HUDEP-2 (cell line): ENCODE measurements at regions not wholly inside any gene's neighbourhood (a gene's known extent, or its start where the extent isn't known, plus 50 kb on each side); places are given as distances from the start of the nearest gene placed in this dataset.
"Not testable (repeated sequence)": the region's sequence is repeated elsewhere in the genome, so short reads cannot be mapped to it uniquely, and the experiment has no call there.

ENCODE experiments used
- DNase-seq, 76 experiments: peaks; one replicate each; lab custom pipeline; 2025; ENCODE audit not compliant: unreplicated experiment in 76 of 76; lab: John Stamatoyannopoulos, UW

DNA sequence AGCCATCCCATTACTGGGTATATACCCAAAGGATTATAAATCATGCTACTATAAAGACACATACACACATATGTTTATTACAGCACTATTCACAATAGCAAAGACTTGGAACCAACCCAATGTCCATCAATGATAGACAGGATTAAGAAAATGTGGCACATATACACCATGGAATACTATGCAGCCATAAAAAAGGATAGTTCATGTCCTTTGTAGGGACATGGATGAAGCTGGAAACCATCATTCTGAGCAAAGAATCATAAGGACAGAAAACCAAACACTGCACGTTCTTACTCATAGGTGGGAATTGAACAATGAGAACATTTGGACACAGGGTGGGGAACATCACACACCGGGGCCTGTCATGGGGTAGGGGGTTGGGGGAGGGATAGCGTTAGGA lies 60.3 kb upstream of the NMU start:
- DNase-seq = not testable (repeated sequence)

DNA sequence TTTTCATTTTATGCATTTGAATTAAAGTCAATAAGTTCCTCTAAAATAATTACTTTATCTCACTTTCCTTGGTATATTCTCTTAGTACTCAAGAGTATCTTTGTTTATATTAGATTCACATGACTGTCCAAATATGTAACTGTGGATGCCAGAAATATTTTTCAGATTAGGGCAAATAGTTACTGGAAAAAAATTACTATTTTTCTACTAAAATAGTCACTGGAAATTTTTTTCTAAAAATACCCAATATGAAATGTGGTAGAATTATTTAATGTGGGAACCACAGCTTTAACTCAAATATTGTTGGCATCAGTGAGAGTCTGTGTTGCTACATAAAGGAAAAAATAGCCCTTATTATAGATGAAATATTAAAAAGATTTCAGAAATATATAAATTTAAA lies 70.4 kb upstream of the NMU start:
- DNase-seq = no peak

DNA sequence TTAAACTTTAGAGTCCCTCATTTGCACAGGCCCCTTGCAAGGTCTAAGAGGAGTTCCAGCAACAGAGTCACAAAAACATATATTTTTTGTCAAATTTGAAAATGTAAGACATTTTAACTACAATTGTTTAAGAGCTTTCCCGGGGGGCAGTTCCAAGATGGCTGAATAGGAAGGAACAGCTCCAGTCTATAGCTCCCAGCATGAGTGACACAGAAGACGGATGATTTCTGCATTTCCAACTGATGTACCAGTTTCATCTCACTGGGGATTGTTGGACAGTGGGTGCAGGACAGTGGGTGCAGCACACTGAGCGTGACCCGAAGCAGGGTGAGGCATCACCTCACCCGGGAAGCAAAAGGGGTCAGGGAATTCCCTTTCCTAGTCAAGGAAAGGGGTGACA lies 71.4 kb upstream of the NMU start:
- no peak for DNase-seq

DNA sequence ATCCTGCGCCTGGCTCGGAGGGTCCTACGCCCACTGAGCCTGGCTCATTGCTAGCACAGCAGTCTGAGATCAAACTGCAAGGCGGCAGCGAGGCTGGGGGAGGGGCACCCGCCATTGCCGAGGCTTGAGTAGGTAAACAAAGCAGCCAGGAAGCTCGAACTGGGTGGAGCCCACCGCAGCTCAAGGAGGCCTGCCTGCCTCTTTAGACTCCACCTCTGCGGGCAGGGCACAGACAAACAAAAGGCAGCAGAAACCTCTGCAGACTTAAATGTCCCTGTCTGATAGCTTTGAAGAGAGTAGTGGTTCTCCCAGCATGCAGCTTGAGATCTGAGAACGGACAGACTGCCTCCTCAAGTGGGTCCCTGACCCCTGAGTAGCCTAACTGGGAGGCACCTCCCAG lies 71.9 kb upstream of the NMU start:
- not testable (repeated sequence) for DNase-seq

DNA sequence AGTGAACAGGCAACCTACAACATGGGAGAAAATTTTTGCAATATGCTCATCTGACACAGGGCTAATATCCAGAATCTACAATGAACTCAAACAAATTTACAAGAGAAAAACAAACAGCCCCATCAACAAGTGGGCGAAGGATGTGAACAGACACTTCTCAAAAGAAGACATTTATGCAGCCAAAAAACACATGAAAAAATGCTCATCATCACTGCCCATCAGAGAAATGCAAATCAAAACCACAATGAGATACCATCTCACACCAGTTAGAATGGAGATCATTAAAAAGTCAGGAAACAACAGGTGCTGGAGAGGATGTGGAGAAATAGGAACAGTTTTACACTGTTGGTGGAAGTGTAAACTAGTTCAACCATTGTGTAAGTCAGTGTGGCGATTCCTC lies 76.7 kb upstream of the NMU start:
- DNase-seq = not testable (repeated sequence)

DNA sequence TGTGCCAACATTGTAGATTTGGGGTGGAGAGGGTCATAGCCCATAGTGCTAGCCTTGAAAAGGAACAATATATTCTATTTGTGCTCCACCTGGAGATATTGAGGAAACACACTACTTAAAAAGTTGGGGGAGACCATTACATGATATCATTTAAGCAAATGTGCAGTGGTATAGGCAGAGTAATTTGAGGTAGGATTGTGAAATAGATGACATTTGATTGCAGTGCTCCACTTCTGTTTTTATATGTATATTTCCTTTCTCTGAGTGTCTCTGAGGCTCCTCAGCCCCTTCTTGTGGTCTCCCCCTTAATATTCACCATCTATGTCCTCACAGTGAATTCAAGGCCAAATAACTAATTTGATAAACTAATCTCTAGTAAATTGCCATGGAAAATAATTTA lies 85.6 kb upstream of the NMU start:
- DNase-seq = no peak

DNA sequence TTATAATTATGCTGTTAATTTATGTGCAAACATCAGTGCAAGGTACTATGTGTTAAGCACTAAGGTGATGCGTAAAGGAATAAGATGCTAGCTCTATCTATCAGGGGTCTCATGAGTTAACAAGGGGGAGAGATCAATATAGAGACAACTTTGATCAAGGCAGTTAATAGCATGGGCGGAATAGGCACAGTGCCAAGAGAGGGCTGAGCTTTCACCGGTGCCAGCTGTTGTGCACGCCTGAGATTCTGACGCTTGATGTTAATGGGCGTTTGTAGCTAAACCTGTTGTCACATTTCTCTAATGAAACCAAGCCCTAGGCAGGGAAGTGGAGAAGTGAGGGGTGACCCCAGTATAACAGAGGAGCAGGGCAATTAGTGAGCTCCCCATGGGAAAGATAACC lies 86.0 kb upstream of the NMU start:
- peak in 10 of 76 experiments; percentile 0 to 13 (median 6) for DNase-seq

DNA sequence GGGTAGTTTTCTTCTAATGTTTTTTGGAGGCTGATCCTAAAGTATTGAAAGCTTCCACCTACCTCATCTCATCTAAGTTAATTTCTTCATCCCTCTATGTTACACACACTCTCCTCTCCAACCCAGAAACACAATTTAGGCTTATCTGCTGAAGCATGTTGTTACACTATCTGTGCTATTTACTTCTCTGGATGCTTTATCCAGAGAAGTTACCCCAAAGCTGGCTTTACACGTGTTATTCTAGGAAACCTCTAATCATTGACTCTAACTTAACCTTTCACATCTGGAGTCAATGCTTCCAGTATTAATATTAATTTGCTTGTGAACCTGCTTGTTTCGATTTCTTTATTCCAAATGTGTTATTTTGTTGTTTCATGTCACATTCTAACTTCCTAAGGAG lies 87.3 kb upstream of the NMU start:
- peak in 1 of 76 experiments; percentile 5 for DNase-seq

DNA sequence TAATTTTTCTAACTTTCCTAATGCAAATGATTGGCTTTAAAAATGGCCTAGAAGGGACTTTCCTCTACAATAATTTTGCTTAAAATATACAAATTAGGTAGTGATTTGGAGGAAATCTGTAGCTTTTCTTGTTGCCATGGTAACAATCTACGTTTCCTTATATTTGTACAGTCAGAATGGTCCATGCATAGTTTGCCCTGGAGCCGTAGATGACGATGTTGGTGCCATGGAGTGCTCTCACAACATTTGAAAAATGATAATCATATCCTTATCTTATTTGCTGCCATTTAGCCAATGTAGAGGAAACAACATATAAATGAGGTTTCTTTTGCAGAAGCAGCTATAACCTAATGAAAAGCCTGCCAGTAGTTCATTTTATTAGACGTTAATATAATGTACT lies 89.0 kb upstream of the NMU start:
- no peak for DNase-seq

DNA sequence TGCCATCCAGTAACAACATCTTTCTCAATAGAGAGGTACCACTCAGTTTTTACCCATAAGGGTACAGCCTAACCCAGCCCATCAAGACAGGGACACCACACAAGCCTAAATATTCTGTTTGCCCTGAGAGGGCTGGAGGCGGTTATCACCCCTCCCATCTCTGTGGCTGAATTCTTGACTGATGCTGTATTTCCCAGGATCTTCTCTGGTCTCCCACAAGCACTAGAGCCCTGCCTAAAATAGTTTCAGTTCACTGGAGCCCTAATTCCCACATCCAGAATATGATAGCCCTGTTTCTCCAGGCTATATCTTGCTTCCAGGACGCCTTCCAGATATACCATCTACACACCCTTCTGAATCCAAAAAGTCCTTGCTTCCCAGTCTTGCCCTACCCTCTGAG lies 91.6 kb upstream of the NMU start:
- DNase-seq = no peak

DNA sequence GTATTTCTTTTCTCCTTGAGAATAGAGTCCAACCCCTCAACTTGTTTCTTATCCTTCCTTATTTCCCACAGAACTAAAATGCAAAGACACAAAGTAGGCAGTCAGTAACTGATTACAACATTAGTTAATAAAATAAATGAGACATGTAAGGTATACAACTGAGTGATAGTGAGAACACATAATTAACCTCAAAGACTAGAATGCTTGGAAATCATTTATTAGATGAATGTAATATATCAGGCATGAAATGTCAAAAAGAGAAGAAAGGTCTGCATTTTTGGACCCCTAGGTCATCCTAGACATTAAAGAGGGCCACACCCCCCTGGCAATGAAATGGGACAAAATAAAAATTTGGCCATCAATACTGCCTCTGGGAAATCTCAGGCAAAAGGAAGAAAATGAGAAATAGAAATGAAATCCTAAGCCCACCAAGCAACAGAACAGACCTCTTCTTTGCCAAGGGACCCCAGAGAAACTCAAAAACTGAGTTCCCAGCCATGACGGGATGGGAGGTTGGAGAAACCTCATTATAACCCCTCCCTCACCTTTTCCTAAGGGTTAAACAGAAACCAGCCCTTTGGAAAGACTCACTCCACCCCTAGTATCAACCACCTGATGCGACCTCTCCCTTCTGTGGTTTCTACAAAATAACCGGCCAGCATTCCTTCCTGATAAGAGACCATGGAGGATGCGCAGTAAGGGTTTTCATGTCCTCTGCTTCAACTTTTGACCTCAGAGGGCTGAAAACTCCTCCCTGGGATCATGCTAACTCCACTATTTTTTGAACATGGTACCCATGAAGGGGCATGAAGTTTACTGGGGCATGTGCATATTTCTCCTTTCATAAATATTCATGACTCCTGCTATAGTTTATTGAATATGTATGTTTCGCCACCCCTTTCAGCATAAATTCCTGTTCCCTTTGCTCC lies 90.0 kb upstream of the EXOC1L start:
- peak in 71 of 76 experiments; percentile 4 to 88 (median 57) for DNase-seq

DNA sequence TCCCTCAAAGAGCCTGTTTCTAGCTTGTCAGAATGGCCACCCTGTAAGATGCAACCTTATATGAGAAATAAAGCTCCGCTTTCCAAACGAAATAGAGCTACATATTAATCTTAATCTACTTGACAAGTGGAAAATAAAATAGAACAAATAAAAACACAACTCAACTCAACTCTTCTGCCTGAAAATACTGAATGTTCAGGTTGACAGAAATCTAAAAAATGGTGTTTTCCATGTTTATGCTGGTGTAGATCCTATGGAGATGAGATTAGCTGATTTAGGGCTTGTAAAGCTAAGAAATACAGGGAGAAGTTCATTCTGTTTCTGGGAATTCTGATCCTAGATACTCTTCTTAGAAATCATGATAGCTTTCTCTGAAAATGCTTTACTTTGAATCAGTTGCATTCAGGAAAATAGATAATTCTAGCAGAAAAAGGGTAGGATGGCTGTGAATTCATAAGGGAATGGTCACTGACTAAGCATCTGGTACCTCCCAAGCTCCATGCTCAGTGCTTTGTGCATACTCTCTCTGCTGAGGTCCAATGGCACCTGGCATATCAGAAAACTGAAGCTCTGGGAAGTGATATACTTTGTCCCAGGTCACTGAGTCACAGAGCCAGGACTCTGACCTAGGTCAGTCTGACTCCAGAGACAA lies 89.2 kb upstream of the EXOC1L start:
- peak in 12 of 76 experiments; percentile 2 to 51 (median 24) for DNase-seq

DNA sequence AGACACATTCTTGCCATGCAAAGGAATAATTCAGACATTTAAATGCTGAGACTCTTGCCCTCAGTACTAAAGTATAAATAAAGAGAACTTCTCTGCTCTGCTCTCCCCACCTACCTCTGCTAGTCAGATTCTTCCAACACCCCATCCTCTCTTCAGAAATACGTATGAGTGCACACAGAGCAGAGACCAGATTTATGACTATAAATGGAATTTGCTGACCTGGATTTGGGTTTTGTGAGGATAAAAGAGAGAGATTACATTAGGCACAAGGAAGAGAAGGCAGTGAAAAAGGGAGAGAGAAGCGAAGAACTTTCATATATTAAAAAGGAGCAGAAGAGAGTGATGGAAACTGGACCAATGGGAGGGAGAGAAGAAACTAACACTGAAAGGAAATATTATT lies 87.6 kb upstream of the EXOC1L start:
- no peak for DNase-seq

DNA sequence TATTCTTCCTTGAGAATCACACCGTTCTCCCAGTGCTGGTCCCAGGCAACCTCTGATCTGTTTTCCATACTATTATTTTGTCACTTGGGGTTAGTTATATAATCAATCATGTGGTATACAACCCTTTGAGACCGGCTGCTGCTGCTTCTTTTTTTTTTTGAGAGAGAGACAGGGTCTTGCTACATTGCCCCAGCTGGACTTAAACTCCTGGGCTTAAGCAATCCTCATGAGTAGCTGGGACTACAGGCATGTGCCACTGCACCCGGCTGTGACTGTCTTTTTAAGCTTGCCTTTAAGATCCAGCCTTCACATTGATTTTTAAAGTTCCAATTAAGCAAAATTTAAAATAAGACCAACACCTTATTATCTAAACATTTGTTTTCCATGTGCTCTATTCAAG lies 86.7 kb upstream of the EXOC1L start:
- no peak for DNase-seq

DNA sequence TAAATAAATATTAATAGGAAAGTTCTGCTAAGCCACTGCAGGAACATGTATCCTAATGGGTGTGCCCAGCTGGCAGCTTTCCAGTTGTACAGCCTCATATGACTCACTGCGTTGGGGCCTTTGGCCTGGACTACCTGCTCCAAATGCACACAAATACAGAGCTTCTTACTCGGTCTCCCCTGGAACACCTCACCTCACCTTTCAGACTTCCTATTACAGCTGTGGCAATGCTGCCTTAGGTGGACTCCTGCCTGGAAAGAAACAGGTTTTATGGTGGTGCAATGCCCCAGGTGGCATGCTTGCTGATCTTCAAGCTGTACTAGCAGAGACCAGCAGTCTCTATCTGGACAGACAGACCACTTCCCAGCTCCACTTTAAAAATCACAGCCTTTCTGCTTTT lies 85.7 kb upstream of the EXOC1L start:
- peak in 74 of 76 experiments; percentile 12 to 89 (median 74) for DNase-seq

DNA sequence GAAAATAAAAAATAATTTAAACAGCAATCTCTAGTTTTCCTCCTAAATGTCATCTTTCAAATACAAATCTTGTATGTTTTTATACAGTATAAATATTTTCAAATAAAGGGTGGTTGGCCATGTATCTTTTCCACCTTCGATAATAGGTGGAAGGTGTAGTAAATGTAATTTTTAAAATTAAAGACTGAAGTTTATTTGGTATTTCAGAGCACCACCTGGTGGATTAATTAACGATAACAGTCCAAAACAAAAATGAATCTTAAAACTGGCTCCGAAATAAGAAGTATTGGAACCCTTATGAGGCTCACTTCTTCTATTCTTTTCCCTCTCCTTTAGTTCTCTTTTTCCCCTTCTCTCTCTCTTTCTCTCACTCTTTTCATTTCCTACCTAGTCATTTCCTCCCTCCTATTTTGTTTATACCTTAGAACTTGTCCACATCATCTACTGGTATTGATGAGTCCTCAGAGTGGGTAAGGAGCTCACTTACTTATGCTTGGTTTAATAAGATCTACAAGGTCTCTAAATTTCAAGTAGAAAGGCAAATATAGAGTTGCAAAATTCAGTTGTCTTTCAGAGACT lies 82.9 kb upstream of the EXOC1L start:
- peak in 10 of 76 experiments; percentile 1 to 21 (median 7) for DNase-seq

DNA sequence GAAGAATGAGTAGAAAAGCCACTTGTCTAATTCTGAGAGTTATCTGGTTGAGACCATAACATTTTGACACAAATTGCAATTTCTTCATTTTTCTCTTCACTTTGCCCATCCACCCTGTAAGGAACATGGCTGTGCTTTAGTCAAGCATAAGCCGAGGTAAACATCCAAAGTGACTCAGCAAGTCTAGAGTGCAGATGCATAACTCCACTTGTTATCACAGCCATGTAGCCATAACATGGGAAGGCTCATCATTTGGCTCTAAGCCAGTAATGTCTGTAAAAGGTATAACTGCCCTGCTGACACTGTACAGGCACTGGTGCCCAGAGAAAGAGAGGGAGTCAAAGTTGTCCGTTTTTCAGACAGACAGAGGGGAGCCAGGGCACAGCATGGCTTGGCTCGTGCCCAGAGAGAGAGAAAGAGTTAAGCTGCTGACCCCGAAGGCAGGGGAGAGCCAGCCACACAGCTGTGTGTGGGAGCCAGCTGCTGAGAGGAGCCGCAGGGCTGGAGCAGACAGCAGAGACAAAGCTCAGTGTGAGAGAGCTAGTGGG lies 76.9 kb upstream of the EXOC1L start:
- DNase-seq = peak in 17 of 76 experiments; percentile 2 to 49 (median 21)

DNA sequence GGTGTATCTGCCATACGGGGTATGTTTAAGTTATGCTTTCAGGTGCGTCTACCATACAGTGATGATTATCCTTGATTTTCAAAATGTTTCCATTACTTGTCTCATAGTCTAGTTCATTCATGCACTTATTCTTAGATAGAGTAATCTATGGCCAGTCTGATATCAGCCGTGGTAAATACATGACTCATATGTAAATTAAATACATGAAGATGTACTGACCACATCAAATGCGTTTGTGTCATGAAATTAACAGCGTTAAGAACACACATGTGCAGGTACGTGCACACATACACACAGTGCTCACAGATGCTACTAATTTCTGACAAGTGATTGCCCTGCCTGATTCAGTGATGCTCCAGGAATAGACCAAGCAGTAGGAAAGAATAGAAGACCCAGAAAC lies 75.2 kb upstream of the EXOC1L start:
- no peak for DNase-seq

DNA sequence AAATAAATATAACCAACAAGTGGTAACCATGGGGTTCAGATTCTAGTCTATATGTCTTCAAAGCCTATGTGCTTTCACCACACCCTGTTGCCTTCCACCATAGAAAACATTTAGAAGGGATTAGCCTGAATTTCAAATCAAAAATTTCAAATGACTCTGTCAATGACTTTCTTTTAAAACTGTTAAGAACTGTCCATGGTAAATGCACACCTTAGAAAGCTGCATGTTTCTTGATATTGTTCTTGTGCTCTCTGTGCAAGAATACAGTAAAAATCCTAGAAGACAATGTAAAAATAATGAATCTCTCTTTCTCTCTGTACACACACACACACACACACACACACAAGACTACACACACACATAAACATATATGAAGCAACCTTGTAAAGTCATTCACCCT lies 74.6 kb upstream of the EXOC1L start:
- DNase-seq = no peak

DNA sequence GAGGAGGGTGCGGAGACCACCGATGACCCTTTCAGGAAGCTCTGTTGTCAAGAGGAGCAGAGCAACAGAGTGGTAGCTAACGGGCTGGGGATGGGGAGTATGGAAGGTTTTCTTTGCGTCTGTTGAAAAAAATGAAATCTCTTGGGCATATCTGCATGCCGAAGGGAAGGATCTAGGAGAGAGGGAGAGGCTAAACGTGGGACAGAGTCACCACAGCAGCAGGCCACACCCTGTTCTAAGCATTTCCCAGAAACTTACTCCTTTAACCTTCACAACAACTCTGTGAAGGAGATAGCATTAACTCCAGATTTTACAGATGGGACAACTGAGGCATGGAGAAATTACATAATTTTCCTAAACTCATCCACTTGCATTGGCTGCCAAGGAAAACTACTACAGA lies 71.8 kb upstream of the EXOC1L start:
- DNase-seq = no peak

DNA sequence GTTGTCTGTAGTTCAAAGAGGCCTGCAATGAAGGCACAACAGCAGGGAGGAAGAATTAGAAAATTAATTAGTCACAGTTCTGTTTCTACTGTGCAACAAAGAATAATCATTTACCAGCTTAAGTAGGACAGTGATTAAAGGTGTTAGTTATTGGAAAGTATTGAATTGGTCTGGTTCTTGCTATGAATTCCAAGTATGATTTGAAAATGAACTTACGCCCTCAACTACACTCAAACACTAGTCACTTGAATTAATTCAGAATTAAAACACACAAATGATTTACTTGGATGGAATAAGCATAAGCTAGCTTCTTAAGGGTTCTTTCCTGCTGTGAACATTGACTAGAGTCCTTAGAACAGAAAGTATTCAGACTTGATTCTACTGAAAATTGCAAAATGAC lies 69.9 kb upstream of the EXOC1L start:
- no peak for DNase-seq
